HCT116 (cell line): ENCODE measurements at regions not wholly inside any gene's neighbourhood (a gene's known extent, or its start where the extent isn't known, plus 50 kb on each side); places are given as distances from the start of the nearest gene placed in this dataset.

Experiments used
- ATAC-seq: fragments of 200-7000 bp; cut with Tn5 transposase; 2 replicates; pipeline ENCODE4 v1.9.1; 2020; ENCODE audit warnings: mild to moderate bottlenecking, moderate library complexity
- BruUV-seq: library from RNA; stranded (reverse); fragments of 400-500 nt; replicated peaks from 2 replicates; lab custom pipeline; 2021; lab: Mats Ljungman, UMichigan
- CTCF ChIA-PET: fragments of 300-600 bp; sonication (Branson Sonifier 250); formaldehyde crosslinking; loops from one replicate; lab custom pipeline; 2021; ENCODE audit warnings: antibody characterized with exemption; lab: Charles Lee
- POLR2A ChIA-PET: fragments of 300-600, 350-600 bp; sonication (Branson Sonifier 250); formaldehyde crosslinking; loops from one replicate; lab custom pipeline; 2021; ENCODE audit warnings: antibody characterized with exemption; lab: Charles Lee
- RAD21 ChIA-PET, 2 experiments: fragments of 300-600 bp; sonication (Branson Sonifier 250); formaldehyde crosslinking; loops; one replicate each; lab custom pipeline; 2023; ENCODE audit warnings: low total read pairs in 2 of 2; ENCODE audit not compliant: uncharacterized antibody in 2 of 2, unreplicated experiment in 2 of 2, low non-redundant PET in 1 of 2; lab: Charles Lee
- DNase-seq: peaks from one replicate; pipeline ENCODE4 v3.0.0-alpha.2; 2010; ENCODE audit warnings: low read depth, low spot score
- H2AFZ ChIP-seq: fragments of 200-600 bp; shearing (Covaris generic), sonication (generic); 2 replicates; pipeline ENCODE4 v1.6.1; 2017; ENCODE audit warnings: low read depth, mixed run types, mixed read lengths, antibody characterized with exemption, low read length; ENCODE audit not compliant: poor library complexity, severe bottlenecking
- H3K27ac ChIP-seq: 2 replicates; pipeline ENCODE4 v1.5.1; 2012; ENCODE audit warnings: low read depth, low read length
- H3K27me3 ChIP-seq: fragments of 200-600 bp; sonication (generic); 2 replicates; pipeline ENCODE4 v1.6.1; 2016; ENCODE audit warnings: mixed run types, low read length, mixed read lengths; ENCODE audit not compliant: insufficient read depth
- H3K36me3 ChIP-seq, 2 experiments: fragments of 200-500 bp in 1 of 2; fragments of 200-600 bp in 1 of 2; sonication (Bioruptor generic) in 1 of 2; sonication (generic) in 1 of 2; 2 replicates each; pipeline versions ENCODE4 v1.5.1 to v1.6.1; 2014 to 2016; ENCODE audit warnings: low read length in 2 of 2, inconsistent platforms in 1 of 2, mixed read lengths in 1 of 2, mixed run types in 1 of 2; ENCODE audit not compliant: insufficient read depth in 2 of 2, control insufficient read depth in 1 of 2
- H3K4me1 ChIP-seq, 2 experiments: fragments of 200-600 bp in 1 of 2; sonication (generic) in 1 of 2; 2 replicates each; pipeline versions ENCODE4 v1.5.1 to v1.6.1; 2012 to 2017; ENCODE audit warnings: low read length in 2 of 2, inconsistent platforms in 1 of 2, mild to moderate bottlenecking in 1 of 2, mixed read lengths in 1 of 2, mixed run types in 1 of 2, moderate library complexity in 1 of 2; ENCODE audit not compliant: insufficient read depth in 2 of 2, control insufficient read depth in 1 of 2
- H3K4me2 ChIP-seq: fragments of 200-600 bp; sonication (generic); 2 replicates; pipeline ENCODE4 v1.6.1; 2017; ENCODE audit warnings: mixed run types, low read length, mixed read lengths
- H3K4me3 ChIP-seq, 2 experiments: fragments of 200-600 bp in 1 of 2; sonication (generic) in 1 of 2; replicated peaks in 1 of 2; 2 replicates each; pipeline ENCODE4 v1.5.1; 2011 to 2016; ENCODE audit warnings: low read length in 2 of 2, control low read depth in 1 of 2, low read depth in 1 of 2, mild to moderate bottlenecking in 1 of 2, mixed read lengths in 1 of 2, mixed run types in 1 of 2
- H3K79me2 ChIP-seq: fragments of 200-600 bp; sonication (generic); 2 replicates; pipeline ENCODE4 v1.6.1; 2017; ENCODE audit warnings: mild to moderate bottlenecking, mixed run types, low read length, moderate library complexity, mixed read lengths; ENCODE audit not compliant: insufficient read depth
- H3K9ac ChIP-seq: fragments of 200-600 bp; sonication (generic); 2 replicates; pipeline ENCODE4 v1.6.1; 2016; ENCODE audit warnings: low read length, mixed read lengths
- H3K9me2 ChIP-seq: fragments of 200-600 bp; sonication (generic), shearing (Covaris generic); 2 replicates; pipeline ENCODE4 v1.6.1; 2017; ENCODE audit warnings: mixed run types, mild to moderate bottlenecking, moderate library complexity; ENCODE audit not compliant: insufficient read depth
- H3K9me3 ChIP-seq, 2 experiments: fragments of 200-500 bp in 1 of 2; fragments of 200-600 bp in 1 of 2; sonication (Bioruptor generic) in 1 of 2; sonication (generic) in 1 of 2; 2 replicates each; pipeline ENCODE4 v1.6.1; 2014 to 2017; ENCODE audit warnings: low read length in 2 of 2, mixed read lengths in 2 of 2, inconsistent platforms in 1 of 2, low read depth in 1 of 2, mild to moderate bottlenecking in 1 of 2, mixed run types in 1 of 2, moderate library complexity in 1 of 2; ENCODE audit not compliant: control insufficient read depth in 1 of 2, insufficient read depth in 1 of 2
- H4K20me1 ChIP-seq: fragments of 200-600 bp; sonication (generic), shearing (Covaris generic); 2 replicates; pipeline ENCODE4 v1.6.1; 2017; ENCODE audit warnings: mixed run types, mild to moderate bottlenecking, moderate library complexity; ENCODE audit not compliant: insufficient read depth
- CEBPB ChIP-seq: IDR thresholded peaks from 2 replicates; pipeline ENCODE4 v1.6.1; 2012; ENCODE audit warnings: low read depth
- CTCF ChIP-seq, 3 experiments: fragments of 200-600 bp in 1 of 3; sonication (generic) in 1 of 3; IDR thresholded peaks in 2 of 3; conservative IDR thresholded peaks in 1 of 3; 2 replicates each; pipeline ENCODE4 v1.5.1; 2012 to 2017; ENCODE audit warnings: low read depth in 2 of 3, low read length in 2 of 3, antibody characterized with exemption in 1 of 3, borderline replicate concordance in 1 of 3, control low read depth in 1 of 3, mild to moderate bottlenecking in 1 of 3, mixed read lengths in 1 of 3, mixed run types in 1 of 3, moderate library complexity in 1 of 3; ENCODE audit not compliant: insufficient read depth in 1 of 3
- RAD21 ChIP-seq: IDR thresholded peaks from 2 replicates; pipeline ENCODE4 v1.6.1; 2012; ENCODE audit warnings: low read depth, mild to moderate bottlenecking
- SIN3A ChIP-seq: IDR thresholded peaks from 2 replicates; pipeline ENCODE4 v1.6.1; 2012; ENCODE audit warnings: low read depth
- SRF ChIP-seq: IDR thresholded peaks from 2 replicates; pipeline ENCODE4 v1.6.1; 2012; ENCODE audit warnings: low read depth
- TCF7L2 ChIP-seq: IDR thresholded peaks from 2 replicates; pipeline ENCODE4 v1.7.0; 2011; ENCODE audit warnings: borderline replicate concordance, inconsistent platforms; ENCODE audit not compliant: insufficient read depth, insufficient read length; ENCODE audit errors: extremely low read depth
- intact Hi-C: fragments of 100-400 bp; cut with micrococcal nuclease; formaldehyde crosslinking; loops from 2 replicates; pipeline ENCODE4 v1.10.0; 2022

DNA sequence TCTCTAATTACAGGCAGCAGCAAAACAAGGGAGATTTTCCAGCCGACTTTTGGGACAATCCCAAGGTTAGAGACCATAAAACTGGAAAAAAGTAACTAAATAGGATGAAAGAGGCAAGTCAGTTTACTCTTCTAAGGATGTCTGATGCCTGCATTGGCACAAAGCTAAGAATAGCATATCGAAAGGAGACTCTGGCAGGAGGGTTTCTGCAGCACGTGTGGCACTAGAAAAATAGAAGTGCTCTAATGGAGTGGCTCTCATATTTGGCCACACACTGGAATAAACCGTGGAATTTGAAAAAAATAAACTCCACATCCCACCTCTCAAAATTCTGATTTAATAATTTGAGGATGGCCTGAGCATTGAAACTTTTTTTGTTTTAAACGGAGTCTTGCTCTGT, 77.2 kb upstream of the ARSJ start:
- Histone ChIP-seq H3K9ac (no peak overlapping the region), H3K36me3 (no peaks in the 10 kb centered on the region), H3K4me3 (no peak overlapping the region), H2AFZ (no peak overlapping the region), H3K4me1 (peaks cover 0 to 7% of the 10 kb centered on the region in 2 experiments; a peak in 2 of 4 replicates), H3K79me2 (no peaks in the 10 kb centered on the region), H4K20me1 (no peaks in the 10 kb centered on the region), H3K9me2 (no peaks in the 10 kb centered on the region), H3K27ac (no peak overlapping the region), H3K4me2 (no peak overlapping the region), H3K27me3 (no peaks in the 10 kb centered on the region), H3K9me3 (no peaks in the 10 kb centered on the region)
- POLR2A ChIA-PET, result no interaction called here
- RAD21 ChIA-PET, result no interaction called here
- intact Hi-C loops, result loop anchor here (2.0 to 10.0 kb wide), 2 partner anchors 104 to 282 kb away; no protein-coding TSS in a partner anchor
- CTCF ChIA-PET, result no interaction called here
- BruUV-seq, result no TSS peak
- TF ChIP-seq CEBPB (no peak), CTCF (IDR thresholded peaks at IDR 0.05 in 2 of 3, conservative IDR thresholded peaks at IDR 0.05 in 1 of 3; ENCODE audit: borderline replicate concordance in 1 of 3, insufficient read depth in 1 of 3, low read depth in 2 of 3, low read length in 2 of 3) (no peak), TCF7L2 (no peak), SRF (no peak)
- DNase-seq (no peak), ATAC-seq (no peak)

GRCh38 chr4:114057746-114058145, 78.3 kb upstream of the ARSJ start:
- H3K4me3 ChIP-seq, result no peak overlapping the region
- DNase-seq (peak; percentile 10), ATAC-seq (peak; percentile 59)
- H4K20me1 ChIP-seq, result no peaks in the 10 kb centered on the region
- no peak overlapping the region for H3K27ac ChIP-seq
- H3K4me2 ChIP-seq, result peak overlapping the region; percentile 27
- H3K9ac ChIP-seq, result no peak overlapping the region
- H3K9me3 ChIP-seq, result no peaks in the 10 kb centered on the region
- H3K27me3 ChIP-seq, result no peaks in the 10 kb centered on the region
- peak overlapping the region; percentile 83 for H2AFZ ChIP-seq
- no peaks in the 10 kb centered on the region for H3K36me3 ChIP-seq
- H3K9me2 ChIP-seq, result no peaks in the 10 kb centered on the region
- no peaks in the 10 kb centered on the region for H3K79me2 ChIP-seq
- no peak for TF ChIP-seq SIN3A
- TF ChIP-seq RAD21, result peak; percentile 44; the same call in 1 of the 2 replicates
- peak; percentile 23 to 29 (median 29); a peak in 4 of 6 replicates for TF ChIP-seq CTCF (IDR thresholded peaks at IDR 0.05 in 2 of 3, conservative IDR thresholded peaks at IDR 0.05 in 1 of 3; ENCODE audit: borderline replicate concordance in 1 of 3, insufficient read depth in 1 of 3, low read depth in 2 of 3, low read length in 2 of 3)
- CTCF ChIA-PET, result interaction anchor here (0.7 to 1.4 kb wide), 5 partner anchors 99 to 663 kb away, joined by 3 to 5 read pairs (median 4); no protein-coding TSS in a partner anchor
- BruUV-seq, result no TSS peak
- intact Hi-C loops, result loop anchor here (2.0 to 10.0 kb wide), 2 partner anchors 105 to 283 kb away; no protein-coding TSS in a partner anchor
- POLR2A ChIA-PET, result no interaction called here
- RAD21 ChIA-PET, result no interaction called here
- peaks cover 0 to 7% of the 10 kb centered on the region in 2 experiments; a peak in 2 of 4 replicates for H3K4me1 ChIP-seq
